Astrocyte (in vitro differentiated cells and primary cell): ENCODE measurements at regions not wholly inside any gene's neighbourhood (a gene's known extent, or its start where the extent isn't known, plus 50 kb on each side); places are given as distances from the start of the nearest gene placed in this dataset.

Experiments
- DNase-seq: peaks from one replicate; pipeline ENCODE4 v3.0.0-alpha.2; 2010; ENCODE audit warnings: low read depth
- FAIRE-seq: peaks from 2 replicates; lab custom pipeline; 2011; peaks lifted over from hg19 to GRCh38; lab: Jason Lieb, UNC
- H2AFZ ChIP-seq: 2 replicates; pipeline ENCODE4 v1.6.0; 2012; ENCODE audit warnings: low read depth, low read length, inconsistent platforms
- H3K27ac ChIP-seq: 2 replicates; pipeline ENCODE4 v1.5.1; 2011; ENCODE audit warnings: low read depth, low read length, inconsistent platforms
- H3K27me3 ChIP-seq: 2 replicates; pipeline ENCODE4 v1.6.0; 2011; ENCODE audit warnings: low read length, inconsistent platforms; ENCODE audit not compliant: insufficient read depth
- H3K36me3 ChIP-seq: 2 replicates; pipeline ENCODE4 v1.5.1; 2011; ENCODE audit warnings: low read length, inconsistent platforms; ENCODE audit not compliant: insufficient read depth
- H3K4me1 ChIP-seq: 2 replicates; pipeline ENCODE4 v1.5.1; 2011; ENCODE audit warnings: low read length, inconsistent platforms; ENCODE audit not compliant: insufficient read depth
- H3K4me2 ChIP-seq: 2 replicates; pipeline ENCODE4 v1.6.0; 2012; ENCODE audit warnings: low read length, inconsistent platforms
- H3K4me3 ChIP-seq: 2 replicates; pipeline ENCODE4 v1.5.1; 2011; ENCODE audit warnings: low read depth, mild to moderate bottlenecking, low read length, inconsistent platforms; ENCODE audit not compliant: insufficient read depth
- H3K79me2 ChIP-seq: 2 replicates; pipeline ENCODE4 v1.6.0; 2012; ENCODE audit warnings: mild to moderate bottlenecking, low read length, inconsistent platforms; ENCODE audit not compliant: insufficient read depth
- H3K9ac ChIP-seq: 2 replicates; pipeline ENCODE4 v1.6.0; 2012; ENCODE audit warnings: mild to moderate bottlenecking, low read length, inconsistent platforms
- H3K9me3 ChIP-seq: 2 replicates; pipeline ENCODE4 v1.5.1; 2012; ENCODE audit warnings: low read depth, mild to moderate bottlenecking, low read length, inconsistent platforms; ENCODE audit not compliant: insufficient read depth
- H4K20me1 ChIP-seq: 2 replicates; pipeline ENCODE4 v1.6.0; 2012; ENCODE audit warnings: low read length, inconsistent platforms; ENCODE audit not compliant: insufficient read depth
- H3K27ac Mint-ChIP-seq: one replicate; pipeline ENCODE4 v1.8.0; 2021; ENCODE audit warnings: mild to moderate bottlenecking, mixed read lengths; ENCODE audit not compliant: unreplicated experiment
- H3K27me3 Mint-ChIP-seq: one replicate; pipeline ENCODE4 v1.8.0; 2021; ENCODE audit warnings: low read depth, mixed read lengths; ENCODE audit not compliant: unreplicated experiment
- H3K36me3 Mint-ChIP-seq: one replicate; pipeline ENCODE4 v1.8.0; 2021; ENCODE audit warnings: low read depth, mixed read lengths; ENCODE audit not compliant: unreplicated experiment
- H3K4me1 Mint-ChIP-seq: one replicate; pipeline ENCODE4 v1.8.0; 2021; ENCODE audit warnings: low read depth, mixed read lengths; ENCODE audit not compliant: unreplicated experiment
- H3K4me3 Mint-ChIP-seq: one replicate; pipeline ENCODE4 v1.8.0; 2021; ENCODE audit warnings: mild to moderate bottlenecking, moderate library complexity, mixed read lengths; ENCODE audit not compliant: unreplicated experiment
- H3K9me3 Mint-ChIP-seq: one replicate; pipeline ENCODE4 v1.8.0; 2021; ENCODE audit warnings: mild to moderate bottlenecking, mixed read lengths; ENCODE audit not compliant: unreplicated experiment
- CTCF ChIP-seq: IDR thresholded peaks from 2 replicates; pipeline ENCODE4 v1.5.1; 2011; ENCODE audit warnings: low read depth, mild to moderate bottlenecking, inconsistent platforms, low read length, moderate library complexity; ENCODE audit not compliant: insufficient read depth
- EZH2 ChIP-seq: IDR thresholded peaks from 2 replicates; pipeline ENCODE4 v1.6.1; 2012; ENCODE audit warnings: mild to moderate bottlenecking, low read length, inconsistent platforms; ENCODE audit not compliant: insufficient read depth

GRCh38 chrX:115413246-115413878 lies 123.8 kb downstream of the LUZP4 start:
- H3K4me3 Mint-ChIP-seq = no peak overlapping the region
- peaks cover 5% of the 10 kb centered on the region for H3K4me1 Mint-ChIP-seq
- peak; percentile 96 for FAIRE-seq
- H3K36me3 ChIP-seq = no peaks in the 10 kb centered on the region
- H3K4me2 ChIP-seq = peak overlapping the region; percentile 69
- no peaks in the 10 kb centered on the region for H3K9me3 Mint-ChIP-seq
- H3K27me3 Mint-ChIP-seq = no peaks in the 10 kb centered on the region
- H3K9ac ChIP-seq = no peak overlapping the region
- no peaks in the 10 kb centered on the region for H3K79me2 ChIP-seq
- no peak overlapping the region for H3K27ac ChIP-seq
- H4K20me1 ChIP-seq = no peaks in the 10 kb centered on the region
- no peak overlapping the region for H3K27ac Mint-ChIP-seq
- H3K4me1 ChIP-seq = peaks cover 7% of the 10 kb centered on the region
- H3K27me3 ChIP-seq = no peaks in the 10 kb centered on the region
- no peak overlapping the region for H2AFZ ChIP-seq
- H3K4me3 ChIP-seq = no peak overlapping the region
- no peak for TF ChIP-seq CTCF
- TF ChIP-seq EZH2 = no peak
- H3K36me3 Mint-ChIP-seq = no peaks in the 10 kb centered on the region
- DNase-seq = peak; percentile 52
- H3K9me3 ChIP-seq = no peaks in the 10 kb centered on the region

- Histone ChIP-seq H3K4me1 (no peaks in the 10 kb centered on the region), H3K4me3 (no peak overlapping the region), H3K27me3 (no peaks in the 10 kb centered on the region), H3K79me2 (no peaks in the 10 kb centered on the region), H3K9me3 (no peaks in the 10 kb centered on the region), H2AFZ (no peak overlapping the region), H4K20me1 (no peaks in the 10 kb centered on the region), H3K36me3 (no peaks in the 10 kb centered on the region), H3K9ac (no peak overlapping the region), H3K4me2 (no peak overlapping the region), H3K27ac (no peak overlapping the region)
- Mint-ChIP-seq H3K36me3 (no peaks in the 10 kb centered on the region), H3K4me3 (no peak overlapping the region), H3K4me1 (peaks cover 10% of the 10 kb centered on the region), H3K27ac (no peak overlapping the region), H3K9me3 (no peaks in the 10 kb centered on the region), H3K27me3 (no peaks in the 10 kb centered on the region)
- TF ChIP-seq EZH2 (no peak), CTCF (no peak)
- peak; percentile 16 for DNase-seq
- peak; percentile 76 for FAIRE-seq
These were observed 129.6 kb downstream of the LUZP4 start for GRCh38 chrX:115419069-115419468.

- H3K4me1 ChIP-seq = no peaks in the 10 kb centered on the region
- H3K27me3 ChIP-seq = no peaks in the 10 kb centered on the region
- Mint-ChIP-seq H3K36me3 (no peaks in the 10 kb centered on the region), H3K9me3 (peaks cover 3% of the 10 kb centered on the region), H3K4me3 (no peak overlapping the region), H3K27me3 (no peaks in the 10 kb centered on the region), H3K27ac (no peak overlapping the region), H3K4me1 (peaks cover 5% of the 10 kb centered on the region)
- H2AFZ ChIP-seq = no peak overlapping the region
- no peaks in the 10 kb centered on the region for H3K9me3 ChIP-seq
- no peak overlapping the region for H3K9ac ChIP-seq
- no peak overlapping the region for H3K4me2 ChIP-seq
- no peak overlapping the region for H3K4me3 ChIP-seq
- FAIRE-seq (peak; percentile 99), DNase-seq (no peak)
- no peaks in the 10 kb centered on the region for H3K36me3 ChIP-seq
- no peaks in the 10 kb centered on the region for H4K20me1 ChIP-seq
- TF ChIP-seq CTCF (no peak), EZH2 (no peak)
- no peak overlapping the region for H3K27ac ChIP-seq
- H3K79me2 ChIP-seq = no peaks in the 10 kb centered on the region
These were observed 133.6 kb downstream of the LUZP4 start for GRCh38 chrX:115423086-115423485.
